HCT116 (cell line): ENCODE measurements at regions not wholly inside any gene's neighbourhood (a gene's known extent, or its start where the extent isn't known, plus 50 kb on each side); places are given as distances from the start of the nearest gene placed in this dataset.

ENCODE experiments used
- ATAC-seq: fragments of 200-7000 bp; cut with Tn5 transposase; 2 replicates; pipeline ENCODE4 v1.9.1; 2020; ENCODE audit warnings: mild to moderate bottlenecking, moderate library complexity
- BruUV-seq: library from RNA; stranded (reverse); fragments of 400-500 nt; replicated peaks from 2 replicates; lab custom pipeline; 2021; lab: Mats Ljungman, UMichigan
- CTCF ChIA-PET: fragments of 300-600 bp; sonication (Branson Sonifier 250); formaldehyde crosslinking; loops from one replicate; lab custom pipeline; 2021; ENCODE audit warnings: antibody characterized with exemption; lab: Charles Lee
- POLR2A ChIA-PET: fragments of 300-600, 350-600 bp; sonication (Branson Sonifier 250); formaldehyde crosslinking; loops from one replicate; lab custom pipeline; 2021; ENCODE audit warnings: antibody characterized with exemption; lab: Charles Lee
- RAD21 ChIA-PET, 2 experiments: fragments of 300-600 bp; sonication (Branson Sonifier 250); formaldehyde crosslinking; loops; one replicate each; lab custom pipeline; 2023; ENCODE audit warnings: low total read pairs in 2 of 2; ENCODE audit not compliant: uncharacterized antibody in 2 of 2, unreplicated experiment in 2 of 2, low non-redundant PET in 1 of 2; lab: Charles Lee
- DNase-seq: peaks from one replicate; pipeline ENCODE4 v3.0.0-alpha.2; 2010; ENCODE audit warnings: low read depth, low spot score
- H2AFZ ChIP-seq: fragments of 200-600 bp; shearing (Covaris generic), sonication (generic); 2 replicates; pipeline ENCODE4 v1.6.1; 2017; ENCODE audit warnings: low read depth, mixed run types, mixed read lengths, antibody characterized with exemption, low read length; ENCODE audit not compliant: poor library complexity, severe bottlenecking
- H3K27ac ChIP-seq: 2 replicates; pipeline ENCODE4 v1.5.1; 2012; ENCODE audit warnings: low read depth, low read length
- H3K27me3 ChIP-seq: fragments of 200-600 bp; sonication (generic); 2 replicates; pipeline ENCODE4 v1.6.1; 2016; ENCODE audit warnings: mixed run types, low read length, mixed read lengths; ENCODE audit not compliant: insufficient read depth
- H3K36me3 ChIP-seq, 2 experiments: fragments of 200-500 bp in 1 of 2; fragments of 200-600 bp in 1 of 2; sonication (Bioruptor generic) in 1 of 2; sonication (generic) in 1 of 2; 2 replicates each; pipeline versions ENCODE4 v1.5.1 to v1.6.1; 2014 to 2016; ENCODE audit warnings: low read length in 2 of 2, inconsistent platforms in 1 of 2, mixed read lengths in 1 of 2, mixed run types in 1 of 2; ENCODE audit not compliant: insufficient read depth in 2 of 2, control insufficient read depth in 1 of 2
- H3K4me1 ChIP-seq, 2 experiments: fragments of 200-600 bp in 1 of 2; sonication (generic) in 1 of 2; 2 replicates each; pipeline versions ENCODE4 v1.5.1 to v1.6.1; 2012 to 2017; ENCODE audit warnings: low read length in 2 of 2, inconsistent platforms in 1 of 2, mild to moderate bottlenecking in 1 of 2, mixed read lengths in 1 of 2, mixed run types in 1 of 2, moderate library complexity in 1 of 2; ENCODE audit not compliant: insufficient read depth in 2 of 2, control insufficient read depth in 1 of 2
- H3K4me2 ChIP-seq: fragments of 200-600 bp; sonication (generic); 2 replicates; pipeline ENCODE4 v1.6.1; 2017; ENCODE audit warnings: mixed run types, low read length, mixed read lengths
- H3K4me3 ChIP-seq, 2 experiments: fragments of 200-600 bp in 1 of 2; sonication (generic) in 1 of 2; replicated peaks in 1 of 2; 2 replicates each; pipeline ENCODE4 v1.5.1; 2011 to 2016; ENCODE audit warnings: low read length in 2 of 2, control low read depth in 1 of 2, low read depth in 1 of 2, mild to moderate bottlenecking in 1 of 2, mixed read lengths in 1 of 2, mixed run types in 1 of 2
- H3K79me2 ChIP-seq: fragments of 200-600 bp; sonication (generic); 2 replicates; pipeline ENCODE4 v1.6.1; 2017; ENCODE audit warnings: mild to moderate bottlenecking, mixed run types, low read length, moderate library complexity, mixed read lengths; ENCODE audit not compliant: insufficient read depth
- H3K9ac ChIP-seq: fragments of 200-600 bp; sonication (generic); 2 replicates; pipeline ENCODE4 v1.6.1; 2016; ENCODE audit warnings: low read length, mixed read lengths
- H3K9me2 ChIP-seq: fragments of 200-600 bp; sonication (generic), shearing (Covaris generic); 2 replicates; pipeline ENCODE4 v1.6.1; 2017; ENCODE audit warnings: mixed run types, mild to moderate bottlenecking, moderate library complexity; ENCODE audit not compliant: insufficient read depth
- H3K9me3 ChIP-seq, 2 experiments: fragments of 200-500 bp in 1 of 2; fragments of 200-600 bp in 1 of 2; sonication (Bioruptor generic) in 1 of 2; sonication (generic) in 1 of 2; 2 replicates each; pipeline ENCODE4 v1.6.1; 2014 to 2017; ENCODE audit warnings: low read length in 2 of 2, mixed read lengths in 2 of 2, inconsistent platforms in 1 of 2, low read depth in 1 of 2, mild to moderate bottlenecking in 1 of 2, mixed run types in 1 of 2, moderate library complexity in 1 of 2; ENCODE audit not compliant: control insufficient read depth in 1 of 2, insufficient read depth in 1 of 2
- H4K20me1 ChIP-seq: fragments of 200-600 bp; sonication (generic), shearing (Covaris generic); 2 replicates; pipeline ENCODE4 v1.6.1; 2017; ENCODE audit warnings: mixed run types, mild to moderate bottlenecking, moderate library complexity; ENCODE audit not compliant: insufficient read depth
- CEBPB ChIP-seq: IDR thresholded peaks from 2 replicates; pipeline ENCODE4 v1.6.1; 2012; ENCODE audit warnings: low read depth
- ELF1 ChIP-seq: IDR thresholded peaks from 2 replicates; pipeline ENCODE4 v1.6.1; 2012; ENCODE audit warnings: low read depth, borderline replicate concordance
- MAX ChIP-seq: IDR thresholded peaks from 2 replicates; pipeline ENCODE4 v1.6.1; 2012
- RAD21 ChIP-seq: IDR thresholded peaks from 2 replicates; pipeline ENCODE4 v1.6.1; 2012; ENCODE audit warnings: low read depth, mild to moderate bottlenecking
- REST ChIP-seq: IDR thresholded peaks from 2 replicates; pipeline ENCODE4 v1.6.1; 2012; ENCODE audit warnings: low read depth
- SIN3A ChIP-seq: IDR thresholded peaks from 2 replicates; pipeline ENCODE4 v1.6.1; 2012; ENCODE audit warnings: low read depth
- SRF ChIP-seq: IDR thresholded peaks from 2 replicates; pipeline ENCODE4 v1.6.1; 2012; ENCODE audit warnings: low read depth
- ZBTB33 ChIP-seq: IDR thresholded peaks from 2 replicates; pipeline ENCODE4 v1.6.1; 2011; ENCODE audit warnings: mild to moderate bottlenecking, low read length, moderate library complexity; ENCODE audit not compliant: insufficient replicate concordance; ENCODE audit errors: extremely low read depth
- ZFX ChIP-seq: fragments of 450-650 bp; IDR thresholded peaks from 2 replicates; pipeline ENCODE4 v1.6.1; 2017
- ZNF274 ChIP-seq: fragments of 200-500 bp; sonication (Bioruptor generic); IDR thresholded peaks from 2 replicates; pipeline ENCODE4 v1.6.1; 2014; ENCODE audit warnings: mild to moderate bottlenecking, low read depth, low read length, inconsistent platforms
- intact Hi-C: fragments of 100-400 bp; cut with micrococcal nuclease; formaldehyde crosslinking; loops from 2 replicates; pipeline ENCODE4 v1.10.0; 2022

- Histone ChIP-seq H3K9me3 (no peaks in the 10 kb centered on the region), H3K4me3 (no peak overlapping the region), H3K4me2 (no peak overlapping the region), H3K9ac (no peak overlapping the region), H2AFZ (no peak overlapping the region), H3K27ac (no peak overlapping the region), H3K4me1 (no peaks in the 10 kb centered on the region), H3K9me2 (no peaks in the 10 kb centered on the region), H4K20me1 (no peaks in the 10 kb centered on the region), H3K79me2 (no peaks in the 10 kb centered on the region), H3K36me3 (no peaks in the 10 kb centered on the region), H3K27me3 (peaks cover 14% of the 10 kb centered on the region; the same call in 1 of the 2 replicates)
- BruUV-seq: no TSS peak
- ATAC-seq (no peak), DNase-seq (no peak)
- ChIA-PET CTCF (no interaction called here), POLR2A (no interaction called here), RAD21 (no interaction called here)
- TF ChIP-seq RAD21: no peak
- TF ChIP-seq REST: no peak
- TF ChIP-seq ELF1: no peak
- no peak for TF ChIP-seq MAX
- TF ChIP-seq SIN3A: no peak
- TF ChIP-seq ZFX: no peak
- TF ChIP-seq CEBPB: no peak
- no peak for TF ChIP-seq ZBTB33
- no peak for TF ChIP-seq ZNF274
- no peak for TF ChIP-seq SRF
- intact Hi-C loops: no loop called here
These were observed 62.8 kb downstream of the FBXO5 start for GRCh38 chr6:152920016-152920415.
